Activated CD4-positive, alpha-beta T cell treated with anti-CD3 and anti-CD28 coated beads for 36 hours (primary cell): ENCODE measurements at regions not wholly inside any gene's neighbourhood (a gene's known extent, or its start where the extent isn't known, plus 50 kb on each side); places are given as distances from the start of the nearest gene placed in this dataset.
"Not testable (repeated sequence)": the region's sequence is repeated elsewhere in the genome, so short reads cannot be mapped to it uniquely, and the experiment has no call there.

ENCODE experiments used
- ATAC-seq: fragments of 200-7000 bp; cut with Tn5 transposase; one replicate; pipeline ENCODE4 v1.10.0; 2021; ENCODE audit warnings: mild to moderate bottlenecking, moderate library complexity
- CTCF ChIA-PET: fragments of 350-600 bp; sonication (Branson Sonifier 250); formaldehyde crosslinking; loops from one replicate; lab custom pipeline; 2021; ENCODE audit warnings: antibody characterized with exemption; lab: Charles Lee
- POLR2A ChIA-PET: fragments of 350-600 bp; sonication (Branson Sonifier 250); formaldehyde crosslinking; loops from one replicate; lab custom pipeline; 2021; ENCODE audit warnings: antibody characterized with exemption, inconsistent platforms; lab: Charles Lee
- DNase-seq: peaks from one replicate; pipeline ENCODE4 v3.0.0-alpha.2; 2020
- H3K27ac Mint-ChIP-seq: one replicate; pipeline ENCODE4 v1.8.0; 2021; ENCODE audit warnings: mixed read lengths
- H3K27me3 Mint-ChIP-seq: one replicate; pipeline ENCODE4 v1.8.0; 2021; ENCODE audit warnings: mixed read lengths
- H3K36me3 Mint-ChIP-seq: one replicate; pipeline ENCODE4 v1.8.0; 2021; ENCODE audit warnings: low read depth, mixed read lengths
- H3K4me1 Mint-ChIP-seq: one replicate; pipeline ENCODE4 v1.8.0; 2021; ENCODE audit warnings: mixed read lengths
- H3K4me3 Mint-ChIP-seq: one replicate; pipeline ENCODE4 v1.8.0; 2021; ENCODE audit warnings: mild to moderate bottlenecking, moderate library complexity, mixed read lengths
- H3K9me3 Mint-ChIP-seq: one replicate; pipeline ENCODE4 v1.8.0; 2021; ENCODE audit warnings: low read depth, mixed read lengths
- intact Hi-C, 2 experiments: fragments of 100-400 bp; cut with DNase I in 1 of 2; cut with micrococcal nuclease in 1 of 2; formaldehyde crosslinking; loops; one replicate each; pipeline versions ENCODE4 v1.14.2 to v1.15.1; 2022 to 2024; cut with DNase I, micrococcal nuclease

- intact Hi-C loops = no loop called here
- H3K4me1 Mint-ChIP-seq = peaks cover 5% of the 10 kb centered on the region
- no peak overlapping the region for H3K4me3 Mint-ChIP-seq
- peaks cover 9% of the 10 kb centered on the region for H3K27me3 Mint-ChIP-seq
- ChIA-PET POLR2A (no interaction called here), CTCF (interaction anchor here (1.0 to 1.4 kb wide), 3 partner anchors 15 to 442 kb away, joined by 3 to 5 read pairs (median 4); partner anchors contain the start of gene LYRM9)
- H3K9me3 Mint-ChIP-seq = no peaks in the 10 kb centered on the region
- ATAC-seq (no peak), DNase-seq (no peak)
- H3K27ac Mint-ChIP-seq = no peak overlapping the region
- no peaks in the 10 kb centered on the region for H3K36me3 Mint-ChIP-seq
Observed at GRCh38 chr17:28247671-28248555, 71.1 kb upstream of the TMEM97 start.

- no peak overlapping the region for H3K27ac Mint-ChIP-seq
- POLR2A ChIA-PET = no interaction called here
- DNase-seq (no peak), ATAC-seq (no peak)
- CTCF ChIA-PET = interaction anchor here (0.6 to 3.4 kb wide), 6 partner anchors 9 to 356 kb away, joined by 3 to 21 read pairs (median 4); partner anchors contain the start of gene LYRM9
- no peaks in the 10 kb centered on the region for H3K9me3 Mint-ChIP-seq
- H3K27me3 Mint-ChIP-seq = peaks cover 12% of the 10 kb centered on the region
- peaks cover 5% of the 10 kb centered on the region for H3K4me1 Mint-ChIP-seq
- intact Hi-C loops = loop anchor here (5.0 to 10.0 kb wide), 3 partner anchors 55 to 595 kb away; no protein-coding TSS in a partner anchor
- no peaks in the 10 kb centered on the region for H3K36me3 Mint-ChIP-seq
- H3K4me3 Mint-ChIP-seq = no peak overlapping the region
Observed at GRCh38 chr17:28249706-28250105, 69.3 kb upstream of the TMEM97 start.

GRCh38 chr17:28252436-28252835 is 66.6 kb upstream of the TMEM97 start:
- ChIA-PET CTCF (interaction anchor here (0.7 to 3.4 kb wide), 10 partner anchors 20 to 447 kb away, joined by 3 to 21 read pairs (median 6); partner anchors contain the start of gene LYRM9), POLR2A (no interaction called here)
- H3K4me3 Mint-ChIP-seq = no peak overlapping the region
- no peaks in the 10 kb centered on the region for H3K36me3 Mint-ChIP-seq
- H3K4me1 Mint-ChIP-seq = peaks cover 5% of the 10 kb centered on the region
- DNase-seq (no peak), ATAC-seq (no peak)
- H3K27ac Mint-ChIP-seq = no peak overlapping the region
- H3K9me3 Mint-ChIP-seq = no peaks in the 10 kb centered on the region
- intact Hi-C loops = loop anchor here (5.0 to 10.0 kb wide), 3 partner anchors 58 to 598 kb away; no protein-coding TSS in a partner anchor
- H3K27me3 Mint-ChIP-seq = peaks cover 14% of the 10 kb centered on the region

GRCh38 chr17:28253663-28254062 is 65.3 kb upstream of the TMEM97 start:
- DNase-seq (no peak), ATAC-seq (no peak)
- peaks cover 5% of the 10 kb centered on the region for H3K4me1 Mint-ChIP-seq
- peaks cover 14% of the 10 kb centered on the region for H3K27me3 Mint-ChIP-seq
- H3K36me3 Mint-ChIP-seq = no peaks in the 10 kb centered on the region
- POLR2A ChIA-PET = no interaction called here
- intact Hi-C loops = loop anchor here (5.0 to 10.0 kb wide), 3 partner anchors 59 to 599 kb away; no protein-coding TSS in a partner anchor
- CTCF ChIA-PET = interaction anchor here (0.8 to 1.5 kb wide), 3 partner anchors 8 to 448 kb away, joined by 3 read pairs; no protein-coding TSS in a partner anchor
- no peak overlapping the region for H3K4me3 Mint-ChIP-seq
- H3K9me3 Mint-ChIP-seq = no peaks in the 10 kb centered on the region
- H3K27ac Mint-ChIP-seq = no peak overlapping the region

GRCh38 chr17:28255616-28256015 is 63.4 kb upstream of the TMEM97 start:
- ChIA-PET POLR2A (no interaction called here), CTCF (no interaction called here)
- Mint-ChIP-seq H3K36me3 (no peaks in the 10 kb centered on the region), H3K9me3 (peaks cover 2% of the 10 kb centered on the region), H3K27me3 (peaks cover 18% of the 10 kb centered on the region), H3K4me3 (no peak overlapping the region), H3K27ac (no peak overlapping the region), H3K4me1 (peaks cover 5% of the 10 kb centered on the region)
- ATAC-seq (no peak), DNase-seq (no peak)
- intact Hi-C loops = loop anchor here (10.0 kb wide), 2 partner anchors 61 to 601 kb away; no protein-coding TSS in a partner anchor

GRCh38 chr17:28256370-28256769 is 62.6 kb upstream of the TMEM97 start:
- ChIA-PET CTCF (no interaction called here), POLR2A (no interaction called here)
- no peaks in the 10 kb centered on the region for H3K36me3 Mint-ChIP-seq
- peaks cover 5% of the 10 kb centered on the region for H3K4me1 Mint-ChIP-seq
- peaks cover 18% of the 10 kb centered on the region for H3K27me3 Mint-ChIP-seq
- peaks cover 2% of the 10 kb centered on the region for H3K9me3 Mint-ChIP-seq
- ATAC-seq (no peak), DNase-seq (no peak)
- intact Hi-C loops = loop anchor here (10.0 kb wide), 2 partner anchors 62 to 602 kb away; no protein-coding TSS in a partner anchor
- no peak overlapping the region for H3K4me3 Mint-ChIP-seq
- H3K27ac Mint-ChIP-seq = no peak overlapping the region

- H3K4me3 Mint-ChIP-seq = no peak overlapping the region
- CTCF ChIA-PET = interaction anchor here (0.7 kb wide), 1 partner anchor 135 kb away, joined by 3 read pairs; no protein-coding TSS in a partner anchor
Observed at GRCh38 chr17:28256881-28257280, 62.1 kb upstream of the TMEM97 start.

GRCh38 chr17:28258347-28258887 is 60.6 kb upstream of the TMEM97 start:
- CTCF ChIA-PET = interaction anchor here (0.6 to 1.6 kb wide), 4 partner anchors 9 to 450 kb away, joined by 3 to 7 read pairs (median 5); no protein-coding TSS in a partner anchor
- no peak for ATAC-seq
- intact Hi-C loops = loop anchor here (10.0 kb wide), 2 partner anchors 64 to 604 kb away; no protein-coding TSS in a partner anchor
- Mint-ChIP-seq H3K36me3 (peaks cover 4% of the 10 kb centered on the region), H3K4me3 (no peak overlapping the region), H3K27me3 (peaks cover 11% of the 10 kb centered on the region), H3K4me1 (no peaks in the 10 kb centered on the region), H3K9me3 (peaks cover 14% of the 10 kb centered on the region), H3K27ac (no peak overlapping the region)
- no peak for DNase-seq
- POLR2A ChIA-PET = no interaction called here

More at GRCh38 chr17:28256881-28257280, 62.1 kb upstream of the TMEM97 start:
- DNase-seq (no peak), ATAC-seq (no peak)
- POLR2A ChIA-PET = no interaction called here
- intact Hi-C loops = loop anchor here (10.0 kb wide), 2 partner anchors 62 to 602 kb away; no protein-coding TSS in a partner anchor
- H3K27me3 Mint-ChIP-seq = peaks cover 15% of the 10 kb centered on the region
- H3K36me3 Mint-ChIP-seq = no peaks in the 10 kb centered on the region
- no peak overlapping the region for H3K27ac Mint-ChIP-seq
- H3K9me3 Mint-ChIP-seq = peaks cover 4% of the 10 kb centered on the region
- peaks cover 2% of the 10 kb centered on the region for H3K4me1 Mint-ChIP-seq

- POLR2A ChIA-PET = no interaction called here
- intact Hi-C loops = no loop called here
Observed at GRCh38 chr17:28261219-28261618, 57.8 kb upstream of the TMEM97 start.

GRCh38 chr17:28262123-28262745 is 56.8 kb upstream of the TMEM97 start:
- H3K27me3 Mint-ChIP-seq, CTCF ChIA-PET, intact Hi-C loops: not testable (repeated sequence)

More at GRCh38 chr17:28261219-28261618, 57.8 kb upstream of the TMEM97 start:
- Mint-ChIP-seq H3K27me3 (peaks cover 8% of the 10 kb centered on the region), H3K27ac (no peak overlapping the region), H3K4me3 (no peak overlapping the region), H3K36me3 (peaks cover 4% of the 10 kb centered on the region), H3K4me1 (no peaks in the 10 kb centered on the region), H3K9me3 (peaks cover 23% of the 10 kb centered on the region)
- ATAC-seq (peak; percentile 47), DNase-seq (no peak)
- CTCF ChIA-PET = interaction anchor here (0.6 to 1.1 kb wide), 2 partner anchors 10 to 128 kb away, joined by 3 to 5 read pairs; no protein-coding TSS in a partner anchor

More at GRCh38 chr17:28262123-28262745, 56.8 kb upstream of the TMEM97 start:
- H3K4me3 Mint-ChIP-seq, POLR2A ChIA-PET, DNase-seq, H3K4me1 Mint-ChIP-seq, H3K27ac Mint-ChIP-seq, ATAC-seq, H3K36me3 Mint-ChIP-seq: not testable (repeated sequence)
- H3K9me3 Mint-ChIP-seq = peaks cover 26% of the 10 kb centered on the region
